Dermis blood vessel endothelial cell (primary cell): ENCODE measurements at regions not wholly inside any gene's neighbourhood (a gene's known extent, or its start where the extent isn't known, plus 50 kb on each side); places are given as distances from the start of the nearest gene placed in this dataset.
A peak's percentile ranks its signal among the peaks of the same experiment; 100 is the strongest.
"Not testable (repeated sequence)": the region's sequence is repeated elsewhere in the genome, so short reads cannot be mapped to it uniquely, and the experiment has no call there.

ENCODE experiments used
- DNase-seq: peaks from one replicate; pipeline ENCODE4 v3.0.0; 2010

- no peak for DNase-seq
These were observed 760.4 kb upstream of the PCDH20 start for GRCh38 chr13:62176051-62176450.

GRCh38 chr13:62173958-62174357 lies 758.3 kb upstream of the PCDH20 start:
- DNase-seq = no peak

- no peak for DNase-seq
These were observed 756.0 kb upstream of the PCDH20 start for GRCh38 chr13:62171697-62172096.

- no peak for DNase-seq
These were observed 753.2 kb upstream of the PCDH20 start for GRCh38 chr13:62168891-62169290.

GRCh38 chr13:62167650-62168172 lies 752.1 kb upstream of the PCDH20 start:
- DNase-seq = no peak

- DNase-seq = no peak
These were observed 747.2 kb upstream of the PCDH20 start for GRCh38 chr13:62162860-62163259.

GRCh38 chr13:62158520-62158919 lies 742.9 kb upstream of the PCDH20 start:
- DNase-seq = no peak

- DNase-seq = not testable (repeated sequence)
These were observed 736.1 kb upstream of the PCDH20 start for GRCh38 chr13:62151724-62152123.

- no peak for DNase-seq
These were observed 726.4 kb upstream of the PCDH20 start for GRCh38 chr13:62142048-62142447.

- no peak for DNase-seq
These were observed 723.9 kb upstream of the PCDH20 start for GRCh38 chr13:62139597-62139996.

GRCh38 chr13:62137629-62138405 lies 722.2 kb upstream of the PCDH20 start:
- DNase-seq = no peak

- DNase-seq = no peak
These were observed 716.0 kb upstream of the PCDH20 start for GRCh38 chr13:62131604-62132003.

GRCh38 chr13:62130062-62130970 lies 714.7 kb upstream of the PCDH20 start:
- DNase-seq = no peak

GRCh38 chr13:62129000-62129551 lies 713.4 kb upstream of the PCDH20 start:
- DNase-seq = no peak

- no peak for DNase-seq
These were observed 710.8 kb upstream of the PCDH20 start for GRCh38 chr13:62126400-62126799.

GRCh38 chr13:62125451-62125850 lies 709.8 kb upstream of the PCDH20 start:
- no peak for DNase-seq

GRCh38 chr13:62123409-62123808 lies 707.8 kb upstream of the PCDH20 start:
- DNase-seq = no peak

- no peak for DNase-seq
These were observed 706.8 kb upstream of the PCDH20 start for GRCh38 chr13:62122434-62122833.

- DNase-seq = peak; percentile 5
These were observed 704.4 kb upstream of the PCDH20 start for GRCh38 chr13:62119739-62120700.

- no peak for DNase-seq
These were observed 700.2 kb upstream of the PCDH20 start for GRCh38 chr13:62115831-62116230.

GRCh38 chr13:62113179-62113578 lies 697.5 kb upstream of the PCDH20 start:
- DNase-seq = no peak

GRCh38 chr13:62110079-62110478 lies 694.4 kb upstream of the PCDH20 start:
- DNase-seq = no peak
